ENCODE measurements at regions not wholly inside any gene's neighbourhood (a gene's known extent, or its start where the extent isn't known, plus 50 kb on each side); places are given as distances from the start of the nearest gene placed in this dataset.

- no peak for DNase-seq
Measured at GRCh38 chr6:90872981-90873380, 286.1 kb upstream of the MAP3K7 start.

GRCh38 chr6:90870561-90870960, 283.7 kb upstream of the MAP3K7 start:
- DNase-seq, result no peak

GRCh38 chr6:90868656-90869055, 281.8 kb upstream of the MAP3K7 start:
- DNase-seq, result no peak

- DNase-seq, result no peak
Measured at GRCh38 chr6:90868256-90868655, 281.4 kb upstream of the MAP3K7 start.

GRCh38 chr6:90865513-90865912, 278.6 kb upstream of the MAP3K7 start:
- no peak for DNase-seq

- DNase-seq, result no peak
Measured at GRCh38 chr6:90863043-90863442, 276.2 kb upstream of the MAP3K7 start.

- DNase-seq, result no peak
Measured at GRCh38 chr6:90860822-90861601, 274.1 kb upstream of the MAP3K7 start.

GRCh38 chr6:90859612-90860011, 272.7 kb upstream of the MAP3K7 start:
- no peak for DNase-seq

- DNase-seq, result no peak
Measured at GRCh38 chr6:90859056-90859455, 272.2 kb upstream of the MAP3K7 start.

- DNase-seq, result no peak
Measured at GRCh38 chr6:90849686-90850085, 262.8 kb upstream of the MAP3K7 start.

GRCh38 chr6:90846824-90847223, 260.0 kb upstream of the MAP3K7 start:
- no peak for DNase-seq

GRCh38 chr6:90835596-90836212, 248.8 kb upstream of the MAP3K7 start:
- DNase-seq, result no peak

- DNase-seq, result no peak
Measured at GRCh38 chr6:90829311-90829710, 242.4 kb upstream of the MAP3K7 start.

GRCh38 chr6:90820436-90820835, 233.6 kb upstream of the MAP3K7 start:
- DNase-seq, result no peak

GRCh38 chr6:90819483-90819882, 232.6 kb upstream of the MAP3K7 start:
- DNase-seq, result no peak

GRCh38 chr6:90818163-90818562, 231.3 kb upstream of the MAP3K7 start:
- DNase-seq, result no peak

- DNase-seq, result no peak
Measured at GRCh38 chr6:90816764-90817163, 229.9 kb upstream of the MAP3K7 start.

- no peak for DNase-seq
Measured at GRCh38 chr6:90811596-90812226, 224.8 kb upstream of the MAP3K7 start.

GRCh38 chr6:90809035-90809434, 222.2 kb upstream of the MAP3K7 start:
- no peak for DNase-seq

- DNase-seq, result no peak
Measured at GRCh38 chr6:90807791-90808701, 221.2 kb upstream of the MAP3K7 start.

- no peak for DNase-seq
Measured at GRCh38 chr6:90805619-90806155, 218.8 kb upstream of the MAP3K7 start.

GRCh38 chr6:90803956-90804355, 217.1 kb upstream of the MAP3K7 start:
- no peak for DNase-seq

- DNase-seq, result no peak
Measured at GRCh38 chr6:90795078-90795477, 208.2 kb upstream of the MAP3K7 start.
